NCI-H526 treated with DMSO at 0.1 percent for 48 hours (cell line): ENCODE measurements at regions not wholly inside any gene's neighbourhood (a gene's known extent, or its start where the extent isn't known, plus 50 kb on each side); places are given as distances from the start of the nearest gene placed in this dataset.

Experiments
- DNase-seq: peaks from one replicate; lab custom pipeline; 2025; lab: John Stamatoyannopoulos, UW

- no peak for DNase-seq
Measured at GRCh38 chr2:16817305-16818202, 151.9 kb upstream of the CYRIA start.

GRCh38 chr2:16816522-16816921, 150.9 kb upstream of the CYRIA start:
- DNase-seq, result no peak

- no peak for DNase-seq
Measured at GRCh38 chr2:16816016-16816415, 150.4 kb upstream of the CYRIA start.

GRCh38 chr2:16813593-16813992, 148.0 kb upstream of the CYRIA start:
- no peak for DNase-seq

- DNase-seq, result no peak
Measured at GRCh38 chr2:16798472-16798871, 132.8 kb upstream of the CYRIA start.

- no peak for DNase-seq
Measured at GRCh38 chr2:16791496-16791895, 125.9 kb upstream of the CYRIA start.

GRCh38 chr2:16785149-16785548, 119.5 kb upstream of the CYRIA start:
- no peak for DNase-seq

- DNase-seq, result no peak
Measured at GRCh38 chr2:16784652-16785051, 119.0 kb upstream of the CYRIA start.

GRCh38 chr2:16777123-16777870, 111.7 kb upstream of the CYRIA start:
- DNase-seq, result no peak

- no peak for DNase-seq
Measured at GRCh38 chr2:16775899-16776231, 110.2 kb upstream of the CYRIA start.

- peak; percentile 100 for DNase-seq
Measured at GRCh38 chr2:16774980-16775898, 109.6 kb upstream of the CYRIA start.

- DNase-seq, result no peak
Measured at GRCh38 chr2:16774091-16774490, 108.5 kb upstream of the CYRIA start.

GRCh38 chr2:16773080-16773713, 107.6 kb upstream of the CYRIA start:
- DNase-seq, result peak; percentile 100

- DNase-seq, result no peak
Measured at GRCh38 chr2:16767789-16768476, 102.3 kb upstream of the CYRIA start.

GRCh38 chr2:16765356-16765755, 99.7 kb upstream of the CYRIA start:
- DNase-seq, result no peak

- DNase-seq, result no peak
Measured at GRCh38 chr2:16764487-16764886, 98.9 kb upstream of the CYRIA start.

- no peak for DNase-seq
Measured at GRCh38 chr2:16763493-16763899, 97.9 kb upstream of the CYRIA start.

GRCh38 chr2:16763056-16763455, 97.4 kb upstream of the CYRIA start:
- DNase-seq, result peak; percentile 100

GRCh38 chr2:16760426-16760825, 94.8 kb upstream of the CYRIA start:
- DNase-seq, result no peak

GRCh38 chr2:16756831-16757644, 91.4 kb upstream of the CYRIA start:
- DNase-seq, result peak; percentile 100
